Vagina (tissue), 2 donors: ENCODE measurements at regions not wholly inside any gene's neighbourhood (a gene's known extent, or its start where the extent isn't known, plus 50 kb on each side); places are given as distances from the start of the nearest gene placed in this dataset.

Source experiments
- CTCF ChIP-seq, 3 experiments: fragments of 450-650 bp in 2 of 3; fragments of 200-600 bp in 1 of 3; sonication (generic) in 1 of 3; IDR thresholded peaks; one replicate each; pipeline ENCODE4 v1.5.1; 2017 to 2019; ENCODE audit warnings: antibody characterized with exemption in 3 of 3, mild to moderate bottlenecking in 2 of 3, moderate library complexity in 2 of 3
- POLR2A ChIP-seq, 2 donors: fragments of 450-650 bp; IDR thresholded peaks; one replicate each; pipeline ENCODE4 v1.6.1; 2017; ENCODE audit warnings: antibody characterized with exemption in 2 of 2, mild to moderate bottlenecking in 2 of 2, moderate library complexity in 2 of 2

GRCh38 chr2:236964291-236964690 is 121.4 kb upstream of the COPS8 start:
- TF ChIP-seq CTCF (IDR thresholded peaks at IDR 0.05) (no peak), POLR2A (IDR thresholded peaks at IDR 0.05) (no peak)
